Fibroblast of skin of scalp (primary cell): ENCODE measurements at regions not wholly inside any gene's neighbourhood (a gene's known extent, or its start where the extent isn't known, plus 50 kb on each side); places are given as distances from the start of the nearest gene placed in this dataset.

Experiments used
- DNase-seq: peaks from one replicate; pipeline ENCODE4 v3.0.0-alpha.2; 2013

- DNase-seq: peak; percentile 37
Measured at GRCh38 chr1:59029411-59030167, 245.7 kb upstream of the JUN start.

GRCh38 chr1:59032228-59032627, 248.4 kb upstream of the JUN start:
- no peak for DNase-seq

- DNase-seq: no peak
Measured at GRCh38 chr1:59033761-59034160, 249.9 kb upstream of the JUN start.

- DNase-seq: no peak
Measured at GRCh38 chr1:59034925-59035324, 251.1 kb upstream of the JUN start.

GRCh38 chr1:59039551-59039950, 255.7 kb upstream of the JUN start:
- DNase-seq: no peak

- no peak for DNase-seq
Measured at GRCh38 chr1:59040486-59040885, 256.4 kb upstream of the FGGY start.

GRCh38 chr1:59041646-59042277, 255.1 kb upstream of the FGGY start:
- DNase-seq: peak; percentile 60

GRCh38 chr1:59043796-59044195, 253.1 kb upstream of the FGGY start:
- peak; percentile 85 for DNase-seq

GRCh38 chr1:59044535-59045121, 252.3 kb upstream of the FGGY start:
- DNase-seq: no peak

- DNase-seq: no peak
Measured at GRCh38 chr1:59045137-59045536, 251.8 kb upstream of the FGGY start.

GRCh38 chr1:59045636-59046035, 251.3 kb upstream of the FGGY start:
- no peak for DNase-seq

GRCh38 chr1:59046134-59046533, 250.8 kb upstream of the FGGY start:
- DNase-seq: peak; percentile 36

- no peak for DNase-seq
Measured at GRCh38 chr1:59046730-59047157, 250.2 kb upstream of the FGGY start.

GRCh38 chr1:59051007-59051406, 245.9 kb upstream of the FGGY start:
- DNase-seq: no peak

GRCh38 chr1:59052166-59052590, 244.7 kb upstream of the FGGY start:
- no peak for DNase-seq

- no peak for DNase-seq
Measured at GRCh38 chr1:59054172-59054571, 242.7 kb upstream of the FGGY start.

- no peak for DNase-seq
Measured at GRCh38 chr1:59055908-59056719, 240.8 kb upstream of the FGGY start.

GRCh38 chr1:59057211-59057694, 239.6 kb upstream of the FGGY start:
- peak; percentile 98 for DNase-seq

GRCh38 chr1:59057796-59058195, 239.1 kb upstream of the FGGY start:
- DNase-seq: no peak

- no peak for DNase-seq
Measured at GRCh38 chr1:59058665-59059439, 238.0 kb upstream of the FGGY start.

GRCh38 chr1:59061876-59062275, 235.0 kb upstream of the FGGY start:
- peak; percentile 91 for DNase-seq

- DNase-seq: peak; percentile 58
Measured at GRCh38 chr1:59062743-59063142, 234.2 kb upstream of the FGGY start.
